DMS 273 treated with DMSO at 0.1 percent for 48 hours (cell line): ENCODE measurements at regions not wholly inside any gene's neighbourhood (a gene's known extent, or its start where the extent isn't known, plus 50 kb on each side); places are given as distances from the start of the nearest gene placed in this dataset.

ENCODE experiments used
- DNase-seq: peaks from one replicate; lab custom pipeline; 2025; lab: John Stamatoyannopoulos, UW

GRCh38 chr2:6526093-6526824 is 339.4 kb downstream of the CMPK2 start:
- DNase-seq: no peak

- no peak for DNase-seq
Measured at GRCh38 chr2:6531304-6531703, 334.4 kb downstream of the CMPK2 start.

DNA sequence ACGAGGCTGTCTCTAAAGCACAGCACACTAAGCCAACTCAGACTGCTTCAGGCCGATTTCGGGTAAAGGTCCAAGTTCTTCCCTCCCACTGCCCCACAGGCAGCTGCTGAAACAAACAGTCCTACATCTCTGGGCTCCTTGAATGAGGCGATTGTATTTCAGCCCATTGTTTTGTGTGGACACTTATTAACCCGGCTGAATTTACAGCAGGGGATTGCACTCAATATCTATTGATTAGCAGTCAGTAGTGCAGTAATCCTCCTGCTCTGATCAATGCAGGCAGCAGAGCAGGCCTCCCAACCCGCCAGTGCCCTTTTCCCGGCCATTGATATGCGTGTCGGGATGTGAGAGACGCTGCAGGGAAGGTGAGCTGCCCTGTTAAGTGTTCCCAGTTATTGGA is 330.1 kb downstream of the CMPK2 start:
- no peak for DNase-seq

DNA sequence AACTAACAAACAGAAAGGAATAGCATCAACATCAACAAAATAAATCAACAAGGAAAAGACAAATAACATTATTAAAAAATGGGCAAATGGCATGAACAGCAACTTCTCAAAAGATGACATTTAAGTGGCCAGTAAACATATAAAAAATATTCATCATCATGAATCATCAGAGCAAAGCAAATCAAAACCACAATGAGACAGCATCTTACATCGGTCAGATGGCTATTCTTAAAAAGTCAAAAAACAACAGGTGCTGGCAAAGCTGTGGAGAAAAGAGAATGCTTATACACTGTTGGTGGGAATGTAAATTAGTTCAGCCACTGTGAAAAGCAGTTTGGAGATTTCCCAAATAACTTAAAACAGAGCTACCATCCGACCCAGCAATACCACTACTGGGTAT is 327.1 kb downstream of the CMPK2 start:
- no peak for DNase-seq

GRCh38 chr2:6545336-6545735 is 320.4 kb downstream of the CMPK2 start:
- DNase-seq: no peak

DNA sequence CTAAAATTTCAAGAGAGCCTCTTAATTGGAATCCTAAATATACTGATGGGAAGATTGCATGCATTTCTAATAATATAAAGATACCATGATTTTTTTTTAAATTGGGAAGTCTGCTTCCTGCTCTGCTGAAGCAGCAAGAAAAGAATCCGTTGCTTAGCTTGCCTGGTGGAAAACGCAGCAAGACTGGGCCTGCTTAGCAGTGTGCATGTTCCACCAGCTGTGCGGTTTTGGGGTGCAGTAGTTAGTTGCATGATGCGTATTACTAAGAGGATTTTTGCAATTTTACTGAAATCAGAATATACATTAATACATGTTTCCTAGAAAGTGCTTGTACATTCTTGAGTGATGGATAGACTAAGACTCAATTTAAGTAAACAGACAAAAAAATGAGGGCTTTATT is 319.9 kb downstream of the CMPK2 start:
- no peak for DNase-seq

GRCh38 chr2:6554466-6554865 is 311.2 kb downstream of the CMPK2 start:
- no peak for DNase-seq

DNA sequence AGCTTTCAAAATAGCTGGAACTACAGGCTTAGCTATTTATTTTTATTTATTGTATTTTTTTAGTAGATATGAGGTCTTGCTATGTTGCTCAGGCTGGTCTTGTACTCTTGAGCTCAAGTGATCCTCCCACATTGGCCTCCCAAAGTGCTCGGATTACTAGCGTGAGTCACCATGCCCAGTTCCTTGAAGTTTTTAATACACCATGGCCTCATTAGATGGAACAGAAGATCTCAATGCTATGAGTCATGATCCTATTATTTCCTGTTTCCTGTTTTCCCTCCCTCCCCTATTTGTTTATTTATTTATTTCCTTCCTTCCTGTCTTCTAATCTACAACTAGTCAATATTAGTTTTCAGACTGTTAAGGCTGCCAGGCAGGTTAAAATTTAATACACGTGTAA is 309.0 kb downstream of the CMPK2 start:
- DNase-seq: no peak

- DNase-seq: no peak
Measured at GRCh38 chr2:6557737-6558136, 308.0 kb downstream of the CMPK2 start.

- no peak for DNase-seq
Measured at GRCh38 chr2:6562771-6563170, 302.9 kb downstream of the CMPK2 start.

DNA sequence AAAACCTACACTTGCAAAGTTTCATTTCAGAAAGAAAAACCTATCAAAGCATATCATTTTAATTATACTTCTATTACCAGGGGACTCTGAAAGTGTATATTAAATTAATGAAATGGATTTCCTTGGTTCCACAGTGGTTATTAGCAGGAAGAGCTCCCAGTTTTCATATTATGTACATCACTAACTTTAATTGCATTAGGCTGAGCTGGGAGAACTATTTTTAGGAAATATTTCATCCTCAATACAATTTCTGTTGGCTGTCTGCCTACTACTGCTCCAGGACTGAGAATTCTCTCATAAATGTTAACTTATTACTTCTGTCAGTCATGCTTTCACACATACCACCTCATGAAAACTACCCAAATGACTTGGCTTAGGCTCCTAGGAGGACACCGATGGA is 301.4 kb downstream of the CMPK2 start:
- DNase-seq: no peak

GRCh38 chr2:6574121-6574520 is 291.6 kb downstream of the CMPK2 start:
- no peak for DNase-seq

GRCh38 chr2:6576302-6576701 is 289.4 kb downstream of the CMPK2 start:
- DNase-seq: no peak

DNA sequence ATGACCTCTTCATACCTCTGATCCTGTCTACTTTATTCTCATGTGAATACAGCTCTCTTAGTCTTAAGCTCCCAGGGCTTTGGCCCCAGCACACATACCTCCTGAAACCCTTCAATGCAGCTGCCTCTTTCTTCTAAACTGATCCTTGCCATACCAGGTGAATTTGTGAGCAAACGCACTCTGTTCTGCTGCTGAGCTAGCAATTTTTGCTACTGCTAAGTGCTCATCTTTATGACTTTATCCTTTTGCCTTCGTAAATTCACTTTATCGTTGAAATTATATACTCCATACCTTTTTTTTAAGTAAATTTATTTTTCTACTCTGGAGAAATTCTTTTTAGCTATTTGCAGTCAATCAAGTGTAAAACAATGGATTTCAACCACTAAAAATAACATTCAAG is 287.7 kb downstream of the CMPK2 start:
- no peak for DNase-seq

DNA sequence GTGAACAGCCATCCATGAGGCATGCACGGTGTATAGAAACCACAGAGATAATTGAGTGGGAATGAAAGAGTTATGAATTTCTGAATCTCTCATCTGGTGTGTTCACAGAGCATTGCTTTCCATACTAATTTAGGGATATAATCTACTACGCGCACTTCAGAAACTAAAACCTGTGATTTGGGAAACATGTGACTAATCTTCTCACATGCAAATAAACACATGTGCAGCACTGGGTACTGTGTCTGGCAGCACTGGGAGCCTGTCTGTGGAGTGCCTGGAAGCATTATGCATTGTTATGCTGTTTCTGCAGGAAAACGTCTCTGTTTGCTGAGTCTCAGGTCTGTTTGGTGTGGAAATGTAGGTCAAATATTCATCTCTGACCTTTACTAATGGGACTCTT is 287.3 kb downstream of the CMPK2 start:
- DNase-seq: no peak

DNA sequence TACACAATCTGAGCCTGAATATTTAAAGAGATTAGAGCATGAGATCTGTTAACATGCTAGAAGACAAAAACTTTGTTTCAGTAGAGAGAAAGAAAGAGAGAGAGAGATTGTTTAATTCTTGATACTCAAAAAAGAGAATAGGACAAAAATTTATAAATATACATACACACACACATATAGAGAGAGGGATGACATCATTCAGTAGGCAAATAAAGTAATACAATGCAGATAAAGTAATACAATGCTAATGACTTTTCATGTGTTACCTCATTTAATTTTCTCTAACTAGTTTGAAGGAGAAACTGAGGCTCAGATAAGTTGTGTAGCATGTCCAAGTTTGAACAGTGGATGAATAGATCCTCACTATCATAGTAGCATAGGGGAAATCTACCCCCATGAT is 286.4 kb downstream of the CMPK2 start:
- DNase-seq: no peak

GRCh38 chr2:6580982-6581381 is 284.7 kb downstream of the CMPK2 start:
- DNase-seq: no peak

- DNase-seq: no peak
Measured at GRCh38 chr2:6589150-6589549, 276.6 kb downstream of the CMPK2 start.

GRCh38 chr2:6590442-6590841 is 275.3 kb downstream of the CMPK2 start:
- no peak for DNase-seq

DNA sequence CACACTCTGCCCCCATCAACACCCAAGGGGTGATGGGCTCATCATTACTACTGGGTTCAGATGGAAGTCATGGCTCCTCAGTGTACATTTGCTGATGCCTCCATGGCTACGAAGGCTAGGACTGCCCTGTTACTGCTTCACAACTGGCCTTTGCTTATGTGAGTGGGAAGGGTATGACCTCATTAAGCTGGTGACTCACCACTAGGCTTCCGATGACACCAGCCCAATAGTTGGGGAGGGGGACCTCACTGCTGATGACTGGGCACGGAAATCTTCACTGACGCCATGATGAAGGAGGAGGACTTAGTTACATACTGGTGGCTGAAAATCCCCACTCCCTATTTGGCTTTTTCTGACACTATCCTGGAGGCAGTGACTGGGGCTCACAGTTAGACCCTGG is 263.2 kb downstream of the CMPK2 start:
- DNase-seq: no peak

DNA sequence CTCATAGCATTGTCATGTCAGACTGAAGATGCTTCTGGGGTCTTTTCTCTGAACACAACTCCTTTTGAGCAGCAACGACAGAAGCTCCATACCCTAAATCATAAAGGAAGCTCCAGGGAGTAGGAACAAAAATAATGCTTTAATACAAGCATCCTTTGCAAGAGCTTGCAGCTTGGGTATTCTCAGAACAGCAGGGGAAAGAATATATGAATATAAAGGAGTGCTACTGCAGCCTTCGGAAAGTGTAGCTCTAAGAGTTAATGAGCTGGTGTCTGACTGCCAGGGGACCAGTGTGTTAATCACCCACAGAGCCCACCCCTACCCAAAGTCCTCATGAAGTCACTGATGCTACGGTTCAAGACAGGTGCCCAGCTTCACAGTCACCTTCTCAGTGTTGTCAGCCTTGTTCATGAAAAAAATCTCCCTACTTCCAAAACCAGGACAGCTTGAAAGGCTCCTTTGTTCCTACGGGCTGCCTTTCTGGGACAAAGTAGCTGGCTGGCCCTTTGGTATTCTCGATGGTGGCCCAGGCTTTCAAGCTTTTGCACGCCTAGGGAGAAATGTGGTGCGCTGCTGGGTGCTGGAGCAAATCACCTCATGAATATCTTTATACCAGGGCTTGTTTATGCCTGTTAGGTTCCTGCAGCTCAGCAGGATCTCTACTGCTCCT is 259.7 kb downstream of the CMPK2 start:
- DNase-seq: no peak

- DNase-seq: no peak
Measured at GRCh38 chr2:6617794-6618193, 247.9 kb downstream of the CMPK2 start.

DNA sequence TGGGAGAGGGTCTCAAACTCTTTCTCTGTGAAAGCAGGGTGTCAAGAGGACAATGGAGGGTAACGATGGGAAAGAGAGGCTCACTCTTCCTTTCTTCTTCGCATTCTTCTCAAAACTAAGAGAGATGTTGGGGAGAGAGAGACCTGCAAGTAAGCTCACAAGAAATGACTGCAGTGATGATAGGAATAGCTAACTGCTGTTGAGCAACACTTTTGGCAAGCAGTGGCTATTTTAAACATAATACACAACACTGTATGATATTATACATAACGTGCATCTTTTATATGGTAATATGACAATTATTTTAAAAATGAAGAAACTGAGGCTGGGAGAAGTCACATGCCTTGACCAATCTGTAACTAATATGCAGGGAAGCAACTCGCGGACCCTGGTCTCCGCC is 247.5 kb downstream of the CMPK2 start:
- no peak for DNase-seq

- DNase-seq: no peak
Measured at GRCh38 chr2:6623746-6624145, 242.0 kb downstream of the CMPK2 start.
